ENCODE measurements at regions not wholly inside any gene's neighbourhood (a gene's known extent, or its start where the extent isn't known, plus 50 kb on each side); places are given as distances from the start of the nearest gene placed in this dataset.

- H3K4me3 ChIP-seq (ENCODE audit: low read depth, low read length): no peak overlapping the region
- no peak for TF ChIP-seq CTCF (IDR thresholded peaks at IDR 0.05; ENCODE audit: control insufficient read depth, extremely low read depth, insufficient read depth)
- DNase-seq (ENCODE audit: low read depth): no peak
Measured at GRCh38 chr20:61030130-61030529, 221.9 kb upstream of the CDH4 start.

GRCh38 chr20:61031101-61031830 lies 220.8 kb upstream of the CDH4 start:
- H3K4me3 ChIP-seq (ENCODE audit: low read depth, low read length): no peak overlapping the region
- no peak for TF ChIP-seq CTCF (IDR thresholded peaks at IDR 0.05; ENCODE audit: control insufficient read depth, extremely low read depth, insufficient read depth)
- DNase-seq (ENCODE audit: low read depth): no peak

GRCh38 chr20:61037498-61037897 lies 214.6 kb upstream of the CDH4 start:
- no peak overlapping the region for H3K4me3 ChIP-seq (ENCODE audit: low read depth, low read length)
- DNase-seq (ENCODE audit: low read depth): no peak
- TF ChIP-seq CTCF (IDR thresholded peaks at IDR 0.05; ENCODE audit: control insufficient read depth, extremely low read depth, insufficient read depth): no peak

- no peak overlapping the region for H3K4me3 ChIP-seq (ENCODE audit: low read depth, low read length)
- TF ChIP-seq CTCF (IDR thresholded peaks at IDR 0.05; ENCODE audit: control insufficient read depth, extremely low read depth, insufficient read depth): no peak
- DNase-seq (ENCODE audit: low read depth): no peak
Measured at GRCh38 chr20:61041481-61041880, 210.6 kb upstream of the CDH4 start.

GRCh38 chr20:61042506-61043385 lies 209.3 kb upstream of the CDH4 start:
- H3K4me3 ChIP-seq (ENCODE audit: low read depth, low read length): no peak overlapping the region
- no peak for TF ChIP-seq CTCF (IDR thresholded peaks at IDR 0.05; ENCODE audit: control insufficient read depth, extremely low read depth, insufficient read depth)
- DNase-seq (ENCODE audit: low read depth): no peak

GRCh38 chr20:61043681-61044080 lies 208.4 kb upstream of the CDH4 start:
- no peak for TF ChIP-seq CTCF (IDR thresholded peaks at IDR 0.05; ENCODE audit: control insufficient read depth, extremely low read depth, insufficient read depth)

More at GRCh38 chr20:61043681-61044080, 208.4 kb upstream of the CDH4 start:
- DNase-seq (ENCODE audit: low read depth): no peak
- H3K4me3 ChIP-seq (ENCODE audit: low read depth, low read length): no peak overlapping the region
